Suprapubic skin (tissue), 4 donors: ENCODE measurements at regions not wholly inside any gene's neighbourhood (a gene's known extent, or its start where the extent isn't known, plus 50 kb on each side); places are given as distances from the start of the nearest gene placed in this dataset.

Experiments
- DNase-seq, 2 donors: peaks; one replicate each; pipeline ENCODE4 v3.0.0-alpha.2; 2019; ENCODE audit warnings: low spot score in 2 of 2
- H3K27ac ChIP-seq: fragments of 200-600 bp; sonication (generic); one replicate; pipeline ENCODE4 v1.5.1; 2019
- H3K27me3 ChIP-seq: fragments of 200-600 bp; sonication (generic); one replicate; pipeline ENCODE4 v1.5.1; 2019
- H3K36me3 ChIP-seq: fragments of 200-600 bp; sonication (generic); one replicate; pipeline ENCODE4 v1.5.1; 2019
- H3K4me1 ChIP-seq: fragments of 200-600 bp; sonication (generic); one replicate; pipeline ENCODE4 v1.5.1; 2019
- H3K4me3 ChIP-seq: fragments of 200-600 bp; sonication (generic); one replicate; pipeline ENCODE4 v1.5.1; 2019; ENCODE audit warnings: mild to moderate bottlenecking
- H3K9me3 ChIP-seq: fragments of 200-600 bp; sonication (generic); one replicate; pipeline ENCODE4 v1.5.1; 2019
- CTCF ChIP-seq, 2 donors: fragments of 200-600 bp in 1 of 2; fragments of 450-650 bp in 1 of 2; sonication (generic) in 1 of 2; IDR thresholded peaks; one replicate each; pipeline ENCODE4 v1.5.1; 2016 to 2019; ENCODE audit warnings: antibody characterized with exemption in 2 of 2, mild to moderate bottlenecking in 1 of 2, moderate library complexity in 1 of 2
- EP300 ChIP-seq: sonication (generic); formaldehyde crosslinking; IDR thresholded peaks from one replicate; pipeline ENCODE4 v1.6.1; 2017; ENCODE audit warnings: antibody characterized with exemption
- POLR2A ChIP-seq, 2 donors: fragments of 450-650 bp; IDR thresholded peaks; one replicate each; pipeline ENCODE4 v1.6.1; 2017; ENCODE audit warnings: antibody characterized with exemption in 2 of 2, mild to moderate bottlenecking in 2 of 2, moderate library complexity in 2 of 2
- POLR2AphosphoS5 ChIP-seq, 3 donors: sonication (generic); formaldehyde crosslinking; IDR thresholded peaks; one replicate each; pipeline ENCODE4 v1.6.1; 2017; ENCODE audit warnings: antibody characterized with exemption in 3 of 3
- WGBS: methylation state at CpG from one replicate; pipeline ENCODE4 v1.1.5; 2018; 5-methylcytosine and 5-hydroxymethylcytosine counted together

- no peak for DNase-seq
- no peaks in the 10 kb centered on the region for H3K4me1 ChIP-seq
- no peak overlapping the region for H3K4me3 ChIP-seq
- 95% methylated on average over 1 of the region's 1 CpG for WGBS
- H3K36me3 ChIP-seq, result no peaks in the 10 kb centered on the region
- no peaks in the 10 kb centered on the region for H3K27me3 ChIP-seq
- no peak for TF ChIP-seq CTCF (IDR thresholded peaks at IDR 0.05)
- TF ChIP-seq EP300, result no peak
- H3K27ac ChIP-seq, result no peak overlapping the region
- H3K9me3 ChIP-seq, result no peaks in the 10 kb centered on the region
These were observed 137.7 kb upstream of the HDDC2 start for GRCh38 chr6:125439512-125439911.

GRCh38 chr6:125444006-125444923, 142.5 kb upstream of the HDDC2 start:
- 48% methylated on average over 16 of the region's 16 CpGs for WGBS
- no peaks in the 10 kb centered on the region for H3K36me3 ChIP-seq
- no peak for DNase-seq
- no peak for TF ChIP-seq EP300
- no peak for TF ChIP-seq POLR2AphosphoS5 (IDR thresholded peaks at IDR 0.05)
- no peak for TF ChIP-seq POLR2A (IDR thresholded peaks at IDR 0.05)
- no peak for TF ChIP-seq CTCF (IDR thresholded peaks at IDR 0.05)
- no peaks in the 10 kb centered on the region for H3K27me3 ChIP-seq
- H3K4me1 ChIP-seq, result no peaks in the 10 kb centered on the region
- H3K9me3 ChIP-seq, result no peaks in the 10 kb centered on the region
- no peak overlapping the region for H3K4me3 ChIP-seq
- no peak overlapping the region for H3K27ac ChIP-seq

GRCh38 chr6:125445054-125445453, 143.3 kb upstream of the HDDC2 start:
- DNase-seq, result no peak
- Histone ChIP-seq H3K4me3 (no peak overlapping the region), H3K36me3 (no peaks in the 10 kb centered on the region), H3K9me3 (peaks cover 2% of the 10 kb centered on the region), H3K27me3 (no peaks in the 10 kb centered on the region), H3K4me1 (no peaks in the 10 kb centered on the region), H3K27ac (no peak overlapping the region)
- TF ChIP-seq CTCF (IDR thresholded peaks at IDR 0.05), result no peak
- no peak for TF ChIP-seq POLR2AphosphoS5 (IDR thresholded peaks at IDR 0.05)
- TF ChIP-seq EP300, result no peak
- WGBS, result 77% methylated on average over 8 of the region's 8 CpGs

- 87% methylated on average over 5 of the region's 5 CpGs for WGBS
These were observed 144.2 kb upstream of the HDDC2 start for GRCh38 chr6:125446011-125446410.

More at GRCh38 chr6:125446011-125446410, 144.2 kb upstream of the HDDC2 start:
- no peak overlapping the region for H3K27ac ChIP-seq
- H3K4me3 ChIP-seq, result no peak overlapping the region
- no peak for TF ChIP-seq POLR2A (IDR thresholded peaks at IDR 0.05)
- no peak for TF ChIP-seq POLR2AphosphoS5 (IDR thresholded peaks at IDR 0.05)
- no peak for TF ChIP-seq EP300
- no peak for TF ChIP-seq CTCF (IDR thresholded peaks at IDR 0.05)
- peaks cover 3% of the 10 kb centered on the region for H3K9me3 ChIP-seq
- H3K4me1 ChIP-seq, result no peaks in the 10 kb centered on the region
- no peaks in the 10 kb centered on the region for H3K27me3 ChIP-seq
- DNase-seq, result no peak
- no peaks in the 10 kb centered on the region for H3K36me3 ChIP-seq
